HepG2 (cell line): ENCODE measurements at regions not wholly inside any gene's neighbourhood (a gene's known extent, or its start where the extent isn't known, plus 50 kb on each side); places are given as distances from the start of the nearest gene placed in this dataset.

Source experiments
- ATAC-seq: fragments of 200-7000 bp; cut with Tn5 transposase; 3 replicates; pipeline ENCODE4 v1.9.1; 2020; ENCODE audit warnings: mild to moderate bottlenecking, moderate library complexity
- BruUV-seq: library from RNA; stranded (reverse); fragments of 400-500 nt; replicated peaks from 2 replicates; lab custom pipeline; 2021; lab: Mats Ljungman, UMichigan
- CTCF ChIA-PET: fragments of 300-600 bp; formaldehyde crosslinking; extraction: SDS; loops from one replicate; lab custom pipeline; 2021; ENCODE audit warnings: low total read pairs, inconsistent platforms, low intra/inter-chr PET ratio; lab: Yijun Ruan, JAX
- POLR2A ChIA-PET: fragments of 350-600 bp; sonication (Branson Sonifier 250); formaldehyde crosslinking; loops from one replicate; lab custom pipeline; 2020; ENCODE audit warnings: antibody characterized with exemption, inconsistent platforms; lab: Yijun Ruan, JAX
- DNase-seq: peaks from one replicate; pipeline ENCODE4 v3.0.0-alpha.2; 2015; ENCODE audit warnings: low spot score
- FAIRE-seq: peaks from 3 replicates; lab custom pipeline; 2011; peaks lifted over from hg19 to GRCh38; lab: Jason Lieb, UNC
- H2AFZ ChIP-seq: one replicate; pipeline ENCODE4 v1.6.1; 2011; ENCODE audit warnings: low read length, inconsistent platforms
- H3K27ac ChIP-seq: fragments of 300-600 bp; 3 replicates; pipeline ENCODE4 v1.8.0; 2011; ENCODE audit warnings: mixed run types, mild to moderate bottlenecking, mixed read lengths, low read length, inconsistent platforms; ENCODE audit not compliant: insufficient read depth; ENCODE audit errors: extremely low read length
- H3K27me3 ChIP-seq, 2 experiments: fragments of 200-600 bp in 1 of 2; 2 replicates in 1 of 2; 3 replicates in 1 of 2; pipeline versions ENCODE4 v1.6.0 to v1.8.0; 2011; ENCODE audit warnings: low read length in 2 of 2, mild to moderate bottlenecking in 2 of 2, moderate library complexity in 2 of 2, inconsistent platforms in 1 of 2; ENCODE audit not compliant: insufficient read depth in 2 of 2, control insufficient read depth in 1 of 2
- H3K36me3 ChIP-seq, 2 experiments: fragments of 200-600 bp in 1 of 2; replicated peaks in 1 of 2; 2 replicates in 1 of 2; 3 replicates in 1 of 2; pipeline versions ENCODE4 v1.5.1 to v1.8.0; 2011; ENCODE audit warnings: low read length in 2 of 2, inconsistent platforms in 1 of 2; ENCODE audit not compliant: insufficient read depth in 2 of 2, control insufficient read depth in 1 of 2
- H3K4me1 ChIP-seq: 2 replicates; pipeline ENCODE4 v1.5.1; 2012; ENCODE audit warnings: low read length, inconsistent platforms; ENCODE audit not compliant: insufficient read depth
- H3K4me2 ChIP-seq: 2 replicates; pipeline ENCODE4 v1.6.0; 2011; ENCODE audit warnings: low read depth, low read length, inconsistent platforms
- H3K4me3 ChIP-seq, 3 experiments: fragments of 200-600 bp in 1 of 3; sonication (generic), shearing (Covaris generic) in 1 of 3; replicated peaks in 1 of 3; 2 replicates each; pipeline ENCODE4 v1.5.1; 2011 to 2016; ENCODE audit warnings: low read length in 3 of 3, inconsistent platforms in 2 of 3, low read depth in 2 of 3, mild to moderate bottlenecking in 2 of 3, control low read depth in 1 of 3, mixed read lengths in 1 of 3; ENCODE audit not compliant: insufficient read depth in 1 of 3
- H3K79me2 ChIP-seq: one replicate; pipeline ENCODE4 v1.6.1; 2011; ENCODE audit warnings: low read length, inconsistent platforms; ENCODE audit not compliant: insufficient read depth
- H3K9ac ChIP-seq: 2 replicates; pipeline ENCODE4 v1.6.0; 2011; ENCODE audit warnings: mild to moderate bottlenecking, low read depth, low read length, inconsistent platforms; ENCODE audit not compliant: insufficient read depth
- H3K9me3 ChIP-seq: 2 replicates; pipeline ENCODE4 v1.5.1; 2012; ENCODE audit warnings: mild to moderate bottlenecking, low read length
- H4K20me1 ChIP-seq: 2 replicates; pipeline ENCODE4 v1.6.0; 2011; ENCODE audit warnings: inconsistent platforms, mild to moderate bottlenecking, low read length, moderate library complexity; ENCODE audit not compliant: insufficient read depth
- ATF7-NPFF ChIP-seq: sonication (generic); formaldehyde crosslinking; IDR thresholded peaks from 2 replicates; pipeline ENCODE4 v1.8.1; 2023; ENCODE audit warnings: mild to moderate bottlenecking, low read depth, missing genetic modification reagents, moderate library complexity
- CAMTA2 ChIP-seq: sonication (generic); formaldehyde crosslinking; IDR thresholded peaks from 2 replicates; pipeline ENCODE4 v1.4.0; 2020; ENCODE audit warnings: mild to moderate bottlenecking, missing genetic modification reagents, borderline replicate concordance
- CEBPB ChIP-seq: IDR thresholded peaks from 2 replicates; pipeline ENCODE4 v1.6.1; 2011; ENCODE audit warnings: low read depth, low read length, improper control_type of control experiment, borderline replicate concordance
- CHD4 ChIP-seq: fragments of 200-600 bp; sonication (generic); IDR thresholded peaks from 2 replicates; pipeline ENCODE4 v1.7.0; 2017; ENCODE audit warnings: mild to moderate bottlenecking, low read length, borderline replicate concordance
- FOXK2 ChIP-seq: fragments of 450-650 bp; IDR thresholded peaks from 2 replicates; pipeline ENCODE4 v1.6.1; 2016
- HOXA5 ChIP-seq: sonication (generic); formaldehyde crosslinking; IDR thresholded peaks from 2 replicates; pipeline ENCODE4 v1.4.0; 2020; ENCODE audit warnings: missing genetic modification reagents
- ZBTB7B ChIP-seq: sonication (generic); formaldehyde crosslinking; IDR thresholded peaks from 2 replicates; pipeline ENCODE4 v1.4.0; 2020; ENCODE audit warnings: missing genetic modification reagents
- ZNF263 ChIP-seq: sonication (generic); formaldehyde crosslinking; IDR thresholded peaks from 2 replicates; pipeline ENCODE4 v1.4.0; 2020; ENCODE audit warnings: missing genetic modification reagents
- ZNF7 ChIP-seq: IDR thresholded peaks from 2 replicates; pipeline ENCODE4 v1.6.1; 2016; ENCODE audit warnings: missing biosample characterization, missing genetic modification reagents
- WGBS: methylation state at CpG from one replicate; pipeline ENCODE4 v1.1.6; 2017; ENCODE audit warnings: low lambda C conversion rate; 5-methylcytosine and 5-hydroxymethylcytosine counted together
- in situ Hi-C: cut with HindIII; loops from 2 replicates; pipeline ENCODE4 v1.10.0; 2017; ENCODE audit warnings: low pct_unique_long_range_greater_than_20kb; ENCODE audit not compliant: extremely low pct_ligation_motif_present
- intact Hi-C: fragments of 100-400 bp; cut with micrococcal nuclease; formaldehyde crosslinking; loops from one replicate; pipeline ENCODE4 v1.10.0; 2022; ENCODE audit not compliant: unreplicated experiment
- TF ChIP-seq, protein P1 (sequence below): sonication (generic); formaldehyde crosslinking; IDR thresholded peaks from 2 replicates; pipeline ENCODE4 v1.4.0; 2020; ENCODE audit warnings: mild to moderate bottlenecking, missing genetic modification reagents, borderline replicate concordance

DNA sequence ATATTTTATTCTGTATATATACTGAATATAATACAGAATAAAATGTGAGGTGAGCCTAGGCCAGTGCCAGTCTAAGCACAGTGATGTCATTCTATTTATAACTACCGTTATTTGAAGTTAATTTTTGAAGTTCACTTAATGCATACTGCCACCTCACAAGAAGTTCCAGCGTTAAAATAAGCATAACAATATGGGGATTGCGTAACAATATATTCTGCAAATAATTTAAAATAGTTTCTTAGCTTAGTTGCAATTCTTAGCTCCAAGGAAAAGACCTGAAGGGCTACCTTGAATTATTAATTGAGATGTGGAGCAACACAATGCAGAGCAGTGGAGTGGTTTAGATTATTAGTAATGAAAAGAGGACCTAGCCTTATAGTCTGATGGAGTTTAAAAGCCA, 390.5 kb upstream of the ROBO1 start:
- Histone ChIP-seq H3K9ac (no peak overlapping the region), H2AFZ (no peak overlapping the region), H4K20me1 (no peaks in the 10 kb centered on the region), H3K27me3 (no peaks in the 10 kb centered on the region), H3K4me2 (no peak overlapping the region), H3K36me3 (no peaks in the 10 kb centered on the region), H3K4me3 (no peak overlapping the region), H3K4me1 (no peaks in the 10 kb centered on the region), H3K9me3 (no peaks in the 10 kb centered on the region), H3K27ac (no peak overlapping the region), H3K79me2 (no peaks in the 10 kb centered on the region)
- no peak for ATAC-seq
- WGBS = 5% methylated on average over 3 of the region's 3 CpGs
- no TSS peak for BruUV-seq
- CTCF ChIA-PET = no interaction called here
- POLR2A ChIA-PET = no interaction called here
- DNase-seq = no peak
- intact Hi-C loops (no loop called here), in situ Hi-C loops (no loop called here)
- FAIRE-seq = no peak
- TF ChIP-seq CAMTA2 (CRISPR knock-in tag) (no peak), CEBPB (peak; percentile 58; the same call in 1 of the 2 replicates)

DNA sequence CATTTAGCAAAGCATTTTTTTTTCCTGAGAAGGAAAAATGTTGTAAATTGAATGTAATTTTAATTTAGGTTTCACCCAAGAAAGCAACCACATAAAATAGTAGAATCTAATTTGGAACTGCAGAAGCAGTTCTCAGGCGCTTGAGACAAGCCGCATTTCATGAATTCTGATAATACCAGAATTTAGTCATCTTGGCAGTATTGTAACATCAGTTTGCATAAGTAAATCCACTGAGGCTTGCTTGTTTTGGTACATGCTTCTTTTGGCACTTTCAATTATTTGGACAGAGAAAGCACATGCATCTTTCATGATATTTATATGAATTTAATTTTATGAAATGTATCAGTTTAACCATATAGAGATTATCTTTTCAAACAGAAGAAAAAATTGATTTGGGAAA, 389.7 kb upstream of the ROBO1 start:
- Histone ChIP-seq H3K9me3 (no peaks in the 10 kb centered on the region), H3K4me2 (no peak overlapping the region), H2AFZ (no peak overlapping the region), H3K36me3 (no peaks in the 10 kb centered on the region), H3K27ac (no peak overlapping the region), H4K20me1 (no peaks in the 10 kb centered on the region), H3K4me1 (no peaks in the 10 kb centered on the region), H3K9ac (no peak overlapping the region), H3K27me3 (no peaks in the 10 kb centered on the region), H3K79me2 (no peaks in the 10 kb centered on the region), H3K4me3 (no peak overlapping the region)
- intact Hi-C loops = no loop called here
- no peak for TF ChIP-seq ZNF263 (CRISPR knock-in tag)
- TF ChIP-seq ATF7-NPFF (CRISPR knock-in tag) = no peak
- TF ChIP-seq HOXA5 (CRISPR knock-in tag) = no peak
- TF ChIP-seq, protein P1, sequence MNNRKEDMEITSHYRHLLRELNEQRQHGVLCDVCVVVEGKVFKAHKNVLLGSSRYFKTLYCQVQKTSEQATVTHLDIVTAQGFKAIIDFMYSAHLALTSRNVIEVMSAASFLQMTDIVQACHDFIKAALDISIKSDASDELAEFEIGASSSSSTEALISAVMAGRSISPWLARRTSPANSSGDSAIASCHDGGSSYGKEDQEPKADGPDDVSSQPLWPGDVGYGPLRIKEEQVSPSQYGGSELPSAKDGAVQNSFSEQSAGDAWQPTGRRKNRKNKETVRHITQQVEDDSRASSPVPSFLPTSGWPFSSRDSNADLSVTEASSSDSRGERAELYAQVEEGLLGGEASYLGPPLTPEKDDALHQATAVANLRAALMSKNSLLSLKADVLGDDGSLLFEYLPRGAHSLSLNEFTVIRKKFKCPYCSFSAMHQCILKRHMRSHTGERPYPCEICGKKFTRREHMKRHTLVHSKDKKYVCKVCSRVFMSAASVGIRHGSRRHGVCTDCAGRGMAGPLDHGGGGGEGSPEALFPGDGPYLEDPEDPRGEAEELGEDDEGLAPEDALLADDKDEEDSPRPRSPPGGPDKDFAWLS = no peak
- no peak for TF ChIP-seq ZBTB7B (CRISPR knock-in tag)
- TF ChIP-seq ZNF7 (CRISPR knock-in tag) = no peak
- no peak for TF ChIP-seq FOXK2
- no peak for TF ChIP-seq CHD4
- WGBS = 53% methylated on average over 2 of the region's 2 CpGs
- no TSS peak for BruUV-seq
- in situ Hi-C loops = no loop called here
- DNase-seq (no peak), ATAC-seq (no peak), FAIRE-seq (no peak)
- ChIA-PET POLR2A (no interaction called here), CTCF (no interaction called here)
